ENCODE measurements at regions not wholly inside any gene's neighbourhood (a gene's known extent, or its start where the extent isn't known, plus 50 kb on each side); places are given as distances from the start of the nearest gene placed in this dataset.
"Not testable (repeated sequence)": the region's sequence is repeated elsewhere in the genome, so short reads cannot be mapped to it uniquely, and the experiment has no call there.

DNA sequence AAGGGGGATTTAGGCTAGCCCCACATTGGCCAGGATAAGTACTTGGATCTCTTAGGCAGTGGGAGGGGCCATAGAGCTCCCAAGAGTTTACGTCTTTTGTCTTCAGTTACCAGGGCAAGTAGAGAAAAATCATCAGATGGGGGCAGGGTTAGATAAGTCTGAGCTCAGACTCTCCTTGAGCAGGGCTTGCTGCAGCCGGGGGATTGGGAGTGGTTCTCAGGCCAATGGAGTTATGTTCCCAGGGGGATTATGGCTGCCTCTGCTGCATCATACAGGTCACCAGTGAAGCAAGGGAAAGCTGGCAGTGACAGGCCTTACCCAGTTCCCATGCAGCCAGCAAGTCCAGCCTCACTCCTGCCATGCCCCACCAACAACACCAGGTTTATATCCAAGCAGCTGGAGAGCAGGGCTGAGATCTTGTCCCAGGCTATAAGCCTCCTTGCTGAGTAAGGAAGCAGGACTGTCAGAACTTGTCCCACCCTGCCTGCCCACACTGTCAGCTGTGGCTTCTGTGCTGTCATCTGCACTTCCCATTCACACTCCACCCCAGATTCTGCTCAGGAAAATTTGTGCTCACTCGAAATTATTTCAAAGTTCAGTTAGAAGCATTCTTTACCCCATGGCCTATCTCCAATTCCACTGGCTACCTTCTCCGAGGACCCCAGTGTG, 215.3 kb downstream of the FAM43A start:
- Histone ChIP-seq H3K36me3 (ENCODE audit: control insufficient read depth, insufficient read depth, low read length) (no peaks in the 10 kb centered on the region), H3K4me3 (ENCODE audit: low read length) (no peak overlapping the region), H3K9me3 (ENCODE audit: control insufficient read depth, insufficient read depth, low read length) (no peaks in the 10 kb centered on the region), H3K4me1 (ENCODE audit: control insufficient read depth, insufficient read depth, low read length) (no peaks in the 10 kb centered on the region), H3K27ac (ENCODE audit: low read length) (no peak overlapping the region), H3K27me3 (ENCODE audit: control insufficient read depth, insufficient read depth, low read length) (no peaks in the 10 kb centered on the region)
- Mint-ChIP-seq H3K36me3 (peaks cover 12% of the 10 kb centered on the region), H3K27ac (no peak overlapping the region), H3K4me3 (no peak overlapping the region), H3K9me3 (peaks cover 0 to 2% of the 10 kb centered on the region in 2 donors), H3K4me1 (peaks cover 5 to 12% of the 10 kb centered on the region in 2 donors), H3K27me3 (ENCODE audit: low read depth in 2 of 2) (peaks cover 27 to 31% of the 10 kb centered on the region in 2 donors)
- DNase-seq (no peak), ATAC-seq (no peak)
- WGBS (ENCODE audit: insufficient coverage): 59% methylated on average over 4 of the region's 4 CpGs
- TF ChIP-seq, protein P1, sequence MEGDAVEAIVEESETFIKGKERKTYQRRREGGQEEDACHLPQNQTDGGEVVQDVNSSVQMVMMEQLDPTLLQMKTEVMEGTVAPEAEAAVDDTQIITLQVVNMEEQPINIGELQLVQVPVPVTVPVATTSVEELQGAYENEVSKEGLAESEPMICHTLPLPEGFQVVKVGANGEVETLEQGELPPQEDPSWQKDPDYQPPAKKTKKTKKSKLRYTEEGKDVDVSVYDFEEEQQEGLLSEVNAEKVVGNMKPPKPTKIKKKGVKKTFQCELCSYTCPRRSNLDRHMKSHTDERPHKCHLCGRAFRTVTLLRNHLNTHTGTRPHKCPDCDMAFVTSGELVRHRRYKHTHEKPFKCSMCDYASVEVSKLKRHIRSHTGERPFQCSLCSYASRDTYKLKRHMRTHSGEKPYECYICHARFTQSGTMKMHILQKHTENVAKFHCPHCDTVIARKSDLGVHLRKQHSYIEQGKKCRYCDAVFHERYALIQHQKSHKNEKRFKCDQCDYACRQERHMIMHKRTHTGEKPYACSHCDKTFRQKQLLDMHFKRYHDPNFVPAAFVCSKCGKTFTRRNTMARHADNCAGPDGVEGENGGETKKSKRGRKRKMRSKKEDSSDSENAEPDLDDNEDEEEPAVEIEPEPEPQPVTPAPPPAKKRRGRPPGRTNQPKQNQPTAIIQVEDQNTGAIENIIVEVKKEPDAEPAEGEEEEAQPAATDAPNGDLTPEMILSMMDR (IDR thresholded peaks at IDR 0.05): no peak
- intact Hi-C loops (cut with micrococcal nuclease): no loop called here

DNA sequence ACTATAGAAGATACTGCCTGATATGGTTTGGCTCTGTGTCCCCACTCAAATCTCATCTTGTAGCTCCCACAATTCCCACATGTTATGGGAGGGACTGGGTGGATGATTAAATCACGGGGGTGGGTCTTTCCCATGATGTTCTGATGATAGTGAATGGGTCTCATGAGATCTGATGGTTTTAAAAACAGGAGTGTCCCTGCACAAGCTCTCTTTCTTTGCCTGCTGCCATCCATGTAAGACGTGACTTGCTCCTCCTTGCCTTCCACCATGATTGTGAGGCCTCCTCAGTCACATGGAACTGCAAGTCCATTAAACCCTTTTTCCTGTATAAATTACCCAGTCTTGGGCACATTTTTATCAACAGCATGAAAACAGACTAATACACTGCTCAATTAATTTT, 217.8 kb downstream of the FAM43A start:
- H3K27ac Mint-ChIP-seq; H3K27me3 ChIP-seq (ENCODE audit: control insufficient read depth, insufficient read depth, low read length); H3K4me3 ChIP-seq (ENCODE audit: low read length); H3K36me3 ChIP-seq (ENCODE audit: control insufficient read depth, insufficient read depth, low read length); DNase-seq; H3K4me3 Mint-ChIP-seq; intact Hi-C loops (cut with micrococcal nuclease); H3K27ac ChIP-seq (ENCODE audit: low read length); ATAC-seq; H3K9me3 Mint-ChIP-seq; H3K9me3 ChIP-seq (ENCODE audit: control insufficient read depth, insufficient read depth, low read length); H3K4me1 ChIP-seq (ENCODE audit: control insufficient read depth, insufficient read depth, low read length): not testable (repeated sequence)
- Mint-ChIP-seq H3K36me3 (peaks cover 12% of the 10 kb centered on the region), H3K4me1 (peaks cover 10 to 12% of the 10 kb centered on the region in 2 donors), H3K27me3 (ENCODE audit: low read depth in 2 of 2) (peaks cover 17 to 22% of the 10 kb centered on the region in 2 donors)
- WGBS (ENCODE audit: insufficient coverage): 89% methylated on average over 2 of the region's 2 CpGs

DNA sequence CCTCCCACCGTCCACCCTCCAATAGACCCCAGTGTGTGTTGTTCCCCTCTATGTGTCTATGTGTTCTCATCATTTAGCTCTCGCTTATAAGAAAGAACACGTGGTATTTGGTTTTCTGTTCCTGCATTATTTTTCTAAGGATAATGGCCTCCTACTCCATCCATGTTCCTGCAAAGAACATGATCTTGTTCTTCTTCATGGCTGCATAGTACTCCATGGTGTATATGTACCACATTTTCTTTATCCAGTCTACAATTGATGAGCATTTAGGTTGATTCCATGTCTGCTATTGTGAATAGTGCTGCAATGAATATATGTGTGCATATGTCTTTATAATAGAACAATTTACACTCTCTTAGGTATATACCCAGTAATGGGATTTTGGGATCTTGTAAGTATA, 219.3 kb downstream of the FAM43A start:
- H3K27ac ChIP-seq (ENCODE audit: low read length); H3K36me3 ChIP-seq (ENCODE audit: control insufficient read depth, insufficient read depth, low read length); H3K27ac Mint-ChIP-seq; intact Hi-C loops (cut with micrococcal nuclease); H3K9me3 Mint-ChIP-seq; H3K4me3 ChIP-seq (ENCODE audit: low read length); H3K27me3 ChIP-seq (ENCODE audit: control insufficient read depth, insufficient read depth, low read length); H3K9me3 ChIP-seq (ENCODE audit: control insufficient read depth, insufficient read depth, low read length); ATAC-seq; H3K27me3 Mint-ChIP-seq (ENCODE audit: low read depth in 2 of 2); H3K4me1 ChIP-seq (ENCODE audit: control insufficient read depth, insufficient read depth, low read length); H3K4me3 Mint-ChIP-seq; H3K36me3 Mint-ChIP-seq; DNase-seq: not testable (repeated sequence)
- H3K4me1 Mint-ChIP-seq: peaks cover 10 to 12% of the 10 kb centered on the region in 2 donors
- 98% methylated on average over 3 of the region's 3 CpGs for WGBS (ENCODE audit: insufficient coverage)

DNA sequence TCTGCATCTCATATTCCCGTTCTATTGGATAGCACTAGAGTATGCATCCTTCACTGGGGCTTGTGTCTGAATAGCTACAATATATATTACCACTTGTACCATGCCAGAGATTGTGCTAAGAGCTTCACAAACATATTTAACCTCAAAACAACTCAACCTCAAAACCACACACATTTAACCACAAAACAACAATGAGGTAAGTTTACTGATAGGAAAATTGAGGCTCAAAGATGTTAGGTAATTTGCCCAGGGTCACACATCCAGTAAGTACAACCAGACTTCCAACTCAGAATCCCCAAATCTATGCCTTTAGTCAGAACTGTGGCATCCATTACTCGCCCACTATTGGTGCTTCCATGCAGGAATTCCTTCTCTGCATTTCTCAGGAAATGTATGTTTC, 220.0 kb downstream of the FAM43A start:
- Mint-ChIP-seq H3K27me3 (ENCODE audit: low read depth in 2 of 2) (peaks cover 2 to 4% of the 10 kb centered on the region in 2 donors), H3K4me1 (peaks cover 7 to 10% of the 10 kb centered on the region in 2 donors), H3K9me3 (no peaks in the 10 kb centered on the region), H3K27ac (no peak overlapping the region), H3K36me3 (no peaks in the 10 kb centered on the region), H3K4me3 (no peak overlapping the region)
- DNase-seq: no peak
- no peaks in the 10 kb centered on the region for H3K27me3 ChIP-seq (ENCODE audit: control insufficient read depth, insufficient read depth, low read length)
- H3K27ac ChIP-seq (ENCODE audit: low read length): no peak overlapping the region
- intact Hi-C loops (cut with micrococcal nuclease): no loop called here
- no peak for ATAC-seq
- H3K4me1 ChIP-seq (ENCODE audit: control insufficient read depth, insufficient read depth, low read length): no peaks in the 10 kb centered on the region
- 75% methylated on average over 2 of the region's 2 CpGs for WGBS (ENCODE audit: insufficient coverage)
- H3K36me3 ChIP-seq (ENCODE audit: control insufficient read depth, insufficient read depth, low read length): no peaks in the 10 kb centered on the region
- no peaks in the 10 kb centered on the region for H3K9me3 ChIP-seq (ENCODE audit: control insufficient read depth, insufficient read depth, low read length)
- TF ChIP-seq, protein P1 (IDR thresholded peaks at IDR 0.05): no peak
- H3K4me3 ChIP-seq (ENCODE audit: low read length): no peak overlapping the region
